ENCODE measurements at regions not wholly inside any gene's neighbourhood (a gene's known extent, or its start where the extent isn't known, plus 50 kb on each side); places are given as distances from the start of the nearest gene placed in this dataset.
"Not testable (repeated sequence)": the region's sequence is repeated elsewhere in the genome, so short reads cannot be mapped to it uniquely, and the experiment has no call there.

DNA sequence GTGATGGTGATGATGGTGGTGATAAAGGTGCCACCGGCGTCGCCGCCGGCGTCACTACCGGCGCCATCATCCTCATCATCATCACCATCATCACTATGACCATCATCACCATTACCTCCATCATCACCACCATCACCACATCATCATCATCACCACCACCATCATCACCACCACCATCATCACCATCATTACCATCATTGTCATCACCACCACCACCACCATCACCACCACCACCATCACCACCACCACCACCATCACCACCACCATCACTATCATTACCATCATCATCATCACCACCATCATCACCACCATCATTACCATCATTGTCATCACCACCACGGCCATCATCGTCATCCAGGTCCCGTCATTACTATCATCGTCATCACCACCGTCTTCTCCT is 179.7 kb downstream of the NPIPB11 start:
- ChIA-PET CTCF (ENCODE audit: low intra/inter-chr PET ratio) (no interaction called here), POLR2A (no interaction called here)
- ATAC-seq = no peak
- no peak overlapping the region for H2AFZ ChIP-seq (ENCODE audit: low read depth, low read length)
- no TSS peak for BruUV-seq (replicated peaks)
- H4K20me1 ChIP-seq (replicated peaks; ENCODE audit: control insufficient read depth, insufficient read depth, low read length) = no peaks in the 10 kb centered on the region
- in situ Hi-C loops (cut with MboI) = no loop called here
- H3K9ac ChIP-seq (ENCODE audit: insufficient read depth in 1 of 2, low read depth in 2 of 2, low read length in 2 of 2) = no peak overlapping the region
- no peaks in the 10 kb centered on the region for H3K36me3 ChIP-seq (ENCODE audit: control insufficient read depth, insufficient read depth, low read length)
- no peak for TF ChIP-seq JUND (IDR thresholded peaks at IDR 0.05; ENCODE audit: borderline replicate concordance, low read depth, low read length)
- TF ChIP-seq JUND (tag; IDR thresholded peaks at IDR 0.05; ENCODE audit: borderline replicate concordance, low read depth, low read length) = no peak
- no peak for TF ChIP-seq ZNF77 (CRISPR knock-in tag; IDR thresholded peaks at IDR 0.05)
- no peak for TF ChIP-seq DMBX1 (CRISPR knock-in tag; IDR thresholded peaks at IDR 0.05; ENCODE audit: borderline replicate concordance)
- no peak for TF ChIP-seq ZNF23 (CRISPR knock-in tag; IDR thresholded peaks at IDR 0.05)
- no peak overlapping the region for H3K27ac ChIP-seq (ENCODE audit: extremely low read depth, low read depth, low read length)
- H3K27me3 ChIP-seq (ENCODE audit: control insufficient read depth in 2 of 2, insufficient read depth in 2 of 2, low read length in 2 of 2) = peaks cover 0 to 13% of the 10 kb centered on the region in 2 experiments; a peak in 3 of 5 replicates
- H3K9me3 ChIP-seq (replicated peaks; ENCODE audit: control insufficient read depth, insufficient read depth, low read depth, low read length) = no peaks in the 10 kb centered on the region
- no peaks in the 10 kb centered on the region for H3K9me1 ChIP-seq (ENCODE audit: control insufficient read depth, insufficient read depth, low read length)
- no peaks in the 10 kb centered on the region for H3K79me2 ChIP-seq (ENCODE audit: control insufficient read depth, insufficient read depth, low read length)
- intact Hi-C loops (cut with micrococcal nuclease) = no loop called here
- no CpG with 5 or more reads among the region's 13 CpGs for WGBS (ENCODE audit: insufficient coverage, low coverage, missing lambda C conversion rate)
- peaks cover 2 to 11% of the 10 kb centered on the region in 2 experiments; a peak in 3 of 5 replicates for H3K4me1 ChIP-seq (replicated peaks in 1 of 2; ENCODE audit: control insufficient read depth in 2 of 2, insufficient read depth in 2 of 2, low read length in 2 of 2)
- no peak overlapping the region for H3K4me3 ChIP-seq
- FAIRE-seq = no peak
- no peak overlapping the region for H3K4me2 ChIP-seq (ENCODE audit: insufficient read depth, low read length)
- no peak for DNase-seq (ENCODE audit: extremely low read depth in 1 of 4, low spot score in 3 of 4)

DNA sequence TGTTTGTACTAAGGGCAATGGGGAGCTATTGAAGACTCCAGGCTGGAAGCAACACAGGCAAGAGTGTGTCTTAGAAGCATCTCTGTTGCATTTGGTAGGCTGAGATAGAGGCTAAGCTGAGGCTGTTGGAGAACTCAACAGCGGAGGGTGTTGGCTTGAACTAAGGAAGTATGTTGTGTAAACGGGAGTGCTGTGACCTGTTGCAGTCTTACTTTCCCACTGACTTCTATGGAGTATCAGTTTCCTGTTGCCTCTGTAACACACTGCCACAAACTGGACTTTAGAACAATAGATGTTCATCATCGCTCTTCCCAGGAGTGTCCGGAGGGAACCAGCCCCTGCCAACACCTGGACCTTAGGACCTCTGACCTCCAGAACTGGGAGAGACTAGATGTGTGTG is 181.8 kb downstream of the NPIPB11 start:
- H3K27ac ChIP-seq (ENCODE audit: extremely low read depth, low read depth, low read length); H3K9me3 ChIP-seq (replicated peaks; ENCODE audit: control insufficient read depth, insufficient read depth, low read depth, low read length); H3K79me2 ChIP-seq (ENCODE audit: control insufficient read depth, insufficient read depth, low read length); H3K36me3 ChIP-seq (ENCODE audit: control insufficient read depth, insufficient read depth, low read length); H3K9ac ChIP-seq (ENCODE audit: insufficient read depth in 1 of 2, low read depth in 2 of 2, low read length in 2 of 2); H3K27me3 ChIP-seq (ENCODE audit: control insufficient read depth in 2 of 2, insufficient read depth in 2 of 2, low read length in 2 of 2); H3K4me1 ChIP-seq (replicated peaks in 1 of 2; ENCODE audit: control insufficient read depth in 2 of 2, insufficient read depth in 2 of 2, low read length in 2 of 2); in situ Hi-C loops (cut with MboI); POLR2A ChIA-PET; H3K4me3 ChIP-seq; ATAC-seq; intact Hi-C loops (cut with micrococcal nuclease); BruUV-seq (replicated peaks); FAIRE-seq; H4K20me1 ChIP-seq (replicated peaks; ENCODE audit: control insufficient read depth, insufficient read depth, low read length); H3K9me1 ChIP-seq (ENCODE audit: control insufficient read depth, insufficient read depth, low read length); CTCF ChIA-PET (ENCODE audit: low intra/inter-chr PET ratio); DNase-seq (ENCODE audit: extremely low read depth in 1 of 4, low spot score in 3 of 4); H2AFZ ChIP-seq (ENCODE audit: low read depth, low read length); H3K4me2 ChIP-seq (ENCODE audit: insufficient read depth, low read length): not testable (repeated sequence)
- 15% methylated on average over 2 of the region's 4 CpGs for WGBS (ENCODE audit: insufficient coverage, low coverage, missing lambda C conversion rate)

DNA sequence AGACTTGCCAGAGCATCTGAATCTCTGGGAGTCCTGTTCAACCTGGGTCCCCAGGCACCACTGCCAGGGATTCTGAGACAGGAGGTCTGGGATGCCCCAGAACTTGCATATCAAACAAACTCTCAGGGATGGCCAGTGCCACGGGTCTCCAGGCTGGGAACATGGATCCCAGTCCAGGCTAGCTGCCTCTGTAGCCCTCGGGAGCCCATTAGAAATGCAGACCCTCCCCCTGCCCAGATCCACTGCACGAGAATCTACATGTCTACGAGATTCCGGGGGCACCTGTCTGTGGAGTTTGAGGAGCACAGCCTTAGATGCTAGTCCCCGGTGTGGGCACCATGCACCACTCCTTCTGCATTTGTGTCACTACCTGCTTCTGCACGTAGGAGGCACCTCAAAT is 183.9 kb downstream of the NPIPB11 start:
- in situ Hi-C loops (cut with MboI); H3K9me1 ChIP-seq (ENCODE audit: control insufficient read depth, insufficient read depth, low read length); H3K4me3 ChIP-seq; H3K27ac ChIP-seq (ENCODE audit: extremely low read depth, low read depth, low read length); H3K36me3 ChIP-seq (ENCODE audit: control insufficient read depth, insufficient read depth, low read length); H2AFZ ChIP-seq (ENCODE audit: low read depth, low read length); H3K4me2 ChIP-seq (ENCODE audit: insufficient read depth, low read length); H3K27me3 ChIP-seq (ENCODE audit: control insufficient read depth in 2 of 2, insufficient read depth in 2 of 2, low read length in 2 of 2); ATAC-seq; intact Hi-C loops (cut with micrococcal nuclease); DNase-seq (ENCODE audit: extremely low read depth in 1 of 4, low spot score in 3 of 4); H3K4me1 ChIP-seq (replicated peaks in 1 of 2; ENCODE audit: control insufficient read depth in 2 of 2, insufficient read depth in 2 of 2, low read length in 2 of 2); H3K9ac ChIP-seq (ENCODE audit: insufficient read depth in 1 of 2, low read depth in 2 of 2, low read length in 2 of 2); POLR2A ChIA-PET; CTCF ChIA-PET (ENCODE audit: low intra/inter-chr PET ratio); BruUV-seq (replicated peaks); H3K79me2 ChIP-seq (ENCODE audit: control insufficient read depth, insufficient read depth, low read length); H3K9me3 ChIP-seq (replicated peaks; ENCODE audit: control insufficient read depth, insufficient read depth, low read depth, low read length); H4K20me1 ChIP-seq (replicated peaks; ENCODE audit: control insufficient read depth, insufficient read depth, low read length); FAIRE-seq: not testable (repeated sequence)
- WGBS (ENCODE audit: insufficient coverage, low coverage, missing lambda C conversion rate) = 0% methylated on average over 6 of the region's 7 CpGs

All from K562 (cell line).